Esophagus squamous epithelium (tissue), 4 donors: ENCODE measurements at regions not wholly inside any gene's neighbourhood (a gene's known extent, or its start where the extent isn't known, plus 50 kb on each side); places are given as distances from the start of the nearest gene placed in this dataset.

Source experiments
- CTCF ChIP-seq, 6 experiments: fragments of 450-650 bp in 4 of 6; fragments of 200-600 bp in 2 of 6; sonication (generic) in 2 of 6; IDR thresholded peaks; one replicate each; pipeline ENCODE4 v1.5.1; 2016 to 2019; ENCODE audit warnings: antibody characterized with exemption in 6 of 6, mild to moderate bottlenecking in 4 of 6, moderate library complexity in 4 of 6
- POLR2A ChIP-seq, 4 donors: fragments of 450-650 bp; IDR thresholded peaks; one replicate each; pipeline ENCODE4 v1.6.1; 2017; ENCODE audit warnings: antibody characterized with exemption in 4 of 4, mild to moderate bottlenecking in 4 of 4, moderate library complexity in 3 of 4

- no peak for TF ChIP-seq CTCF (IDR thresholded peaks at IDR 0.05)
- TF ChIP-seq POLR2A (IDR thresholded peaks at IDR 0.05), result no peak
Observed at GRCh38 chr15:25065876-25066275, 111.1 kb downstream of the SNRPN start.
